ENCODE measurements at regions not wholly inside any gene's neighbourhood (a gene's known extent, or its start where the extent isn't known, plus 50 kb on each side); places are given as distances from the start of the nearest gene placed in this dataset.

- H3K9me3 ChIP-seq (ENCODE audit: insufficient read depth in 2 of 2, low read depth in 1 of 2, low read length in 1 of 2): no peaks in the 10 kb centered on the region
- no peak overlapping the region for H3K9ac ChIP-seq (replicated peaks in 1 of 4; ENCODE audit: extremely low read depth in 1 of 4, low read depth in 3 of 4, low read length in 3 of 4)
- TF ChIP-seq SIRT6 (IDR thresholded peaks at IDR 0.05; ENCODE audit: low read length) (no peak), SAP30 (IDR thresholded peaks at IDR 0.05; ENCODE audit: insufficient read depth, insufficient replicate concordance, low read length) (no peak), TCF12 (IDR thresholded peaks at IDR 0.05; ENCODE audit: low read depth, low read length) (no peak), CHD2 (IDR thresholded peaks at IDR 0.05; ENCODE audit: low read length) (no peak), CBX5 (IDR thresholded peaks at IDR 0.05; ENCODE audit: low read depth, low read length) (no peak), ZNF274 (IDR thresholded peaks at IDR 0.05; ENCODE audit: borderline replicate concordance, extremely low read depth, low read length) (no peak), PHF8 (conservative IDR thresholded peaks at IDR 0.05; ENCODE audit: low read depth, low read length) (no peak), KDM4A (IDR thresholded peaks at IDR 0.05; ENCODE audit: low read depth, low read length, severe bottlenecking) (no peak), CHD1 (IDR thresholded peaks at IDR 0.05; ENCODE audit: low read depth, low read length) (no peak), SIX5 (IDR thresholded peaks at IDR 0.05; ENCODE audit: low read depth, low read length) (no peak), RBBP5 (IDR thresholded peaks at IDR 0.05; ENCODE audit: borderline replicate concordance, low read depth, low read length) (no peak)
- TF ChIP-seq, protein P1, sequence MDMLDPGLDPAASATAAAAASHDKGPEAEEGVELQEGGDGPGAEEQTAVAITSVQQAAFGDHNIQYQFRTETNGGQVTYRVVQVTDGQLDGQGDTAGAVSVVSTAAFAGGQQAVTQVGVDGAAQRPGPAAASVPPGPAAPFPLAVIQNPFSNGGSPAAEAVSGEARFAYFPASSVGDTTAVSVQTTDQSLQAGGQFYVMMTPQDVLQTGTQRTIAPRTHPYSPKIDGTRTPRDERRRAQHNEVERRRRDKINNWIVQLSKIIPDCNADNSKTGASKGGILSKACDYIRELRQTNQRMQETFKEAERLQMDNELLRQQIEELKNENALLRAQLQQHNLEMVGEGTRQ (IDR thresholded peaks at IDR 0.05; ENCODE audit: low read length): no peak
- TF ChIP-seq, protein P2, sequence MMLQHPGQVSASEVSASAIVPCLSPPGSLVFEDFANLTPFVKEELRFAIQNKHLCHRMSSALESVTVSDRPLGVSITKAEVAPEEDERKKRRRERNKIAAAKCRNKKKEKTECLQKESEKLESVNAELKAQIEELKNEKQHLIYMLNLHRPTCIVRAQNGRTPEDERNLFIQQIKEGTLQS (IDR thresholded peaks at IDR 0.05; ENCODE audit: insufficient read depth, low read depth, low read length): no peak
- ChIA-PET CTCF (ENCODE audit: partially characterized antibody) (interaction anchor here (0.6 kb wide), 1 partner anchor 407 kb away, joined by 3 read pairs; no protein-coding TSS in a partner anchor), POLR2A (ENCODE audit: partially characterized antibody) (no interaction called here)
- H3K27me3 ChIP-seq (replicated peaks in 1 of 4; ENCODE audit: control insufficient read depth in 3 of 4, extremely low read depth in 1 of 4, insufficient read depth in 3 of 4, low read length in 3 of 4): peaks cover 0 to 9% (median 5%) of the 10 kb centered on the region in 4 experiments; a peak in 5 of 7 replicates
- H2AK5ac ChIP-seq (ENCODE audit: low read depth, low read length): no peak overlapping the region
- H2BK15ac ChIP-seq (ENCODE audit: low read length): no peak overlapping the region
- FAIRE-seq: peak; percentile 36
- H4K20me1 ChIP-seq (replicated peaks in 1 of 2; ENCODE audit: control insufficient read depth in 1 of 2, insufficient read depth in 2 of 2, low read length in 2 of 2): no peaks in the 10 kb centered on the region
- no peak overlapping the region for H3K14ac ChIP-seq (ENCODE audit: insufficient read length)
- DNase-seq (ENCODE audit: low read depth in 1 of 2, low spot score in 2 of 2): no peak
- H3K56ac ChIP-seq (replicated peaks; ENCODE audit: insufficient read length, low read depth, low read length): no peak overlapping the region
- no peak overlapping the region for H4K91ac ChIP-seq (replicated peaks; ENCODE audit: insufficient read length, low read length)
- H3K23me2 ChIP-seq (ENCODE audit: low read depth, low read length): no peaks in the 10 kb centered on the region
- H3K4me1 ChIP-seq (replicated peaks in 1 of 4; ENCODE audit: control insufficient read depth in 3 of 4, insufficient read depth in 4 of 4, low read length in 3 of 4): no peaks in the 10 kb centered on the region
- no peak overlapping the region for H4K8ac ChIP-seq (ENCODE audit: extremely low read depth, insufficient read depth, low read length)
- H3K79me2 ChIP-seq (ENCODE audit: control insufficient read depth in 1 of 2, insufficient read depth in 2 of 2, low read length in 2 of 2): no peaks in the 10 kb centered on the region
- no peak overlapping the region for H2BK12ac ChIP-seq (ENCODE audit: low read depth, low read length)
- H3K18ac ChIP-seq (ENCODE audit: extremely low read depth, low read length): no peak overlapping the region
- no peaks in the 10 kb centered on the region for H3K36me3 ChIP-seq (ENCODE audit: control insufficient read depth in 2 of 4, insufficient read depth in 4 of 4, low read length in 3 of 4)
- H2AFZ ChIP-seq (ENCODE audit: low read length): no peak overlapping the region
- H4K5ac ChIP-seq (ENCODE audit: insufficient read length, low read depth, low read length): no peak overlapping the region
- 80% methylated on average over 3 of the region's 3 CpGs; no CpG with 5 or more reads in 1 of the 2 experiments for WGBS, 2 experiments (ENCODE audit: extremely low coverage in 1 of 2, insufficient coverage in 1 of 2, insufficient read length in 1 of 2, insufficient replicate concordance in 2 of 2, low coverage in 1 of 2, low lambda C conversion rate in 2 of 2, missing lambda C conversion rate in 1 of 2)
- no peak overlapping the region for H3K4me2 ChIP-seq (ENCODE audit: insufficient read depth in 1 of 2, low read depth in 2 of 2, low read length in 2 of 2)
- no peaks in the 10 kb centered on the region for H3K79me1 ChIP-seq (ENCODE audit: low read depth, low read length)
- H2BK5ac ChIP-seq (ENCODE audit: low read depth, low read length): no peak overlapping the region
- H3K27ac ChIP-seq (ENCODE audit: low read depth, low read length): no peak overlapping the region
- H3K4ac ChIP-seq (replicated peaks; ENCODE audit: insufficient read length, low read depth, low read length): no peak overlapping the region
- H3K4me3 ChIP-seq (ENCODE audit: extremely low read depth in 1 of 4, insufficient read depth in 2 of 4, low read depth in 3 of 4, low read length in 4 of 4): no peak overlapping the region
- no peak overlapping the region for H2BK120ac ChIP-seq (replicated peaks; ENCODE audit: low read depth, low read length)
- no peak overlapping the region for H2BK20ac ChIP-seq (ENCODE audit: low read length)
- no peak overlapping the region for H3K23ac ChIP-seq (ENCODE audit: insufficient read length)
Measured at GRCh38 chr14:38310420-38310995, 54.6 kb upstream of the CLEC14A start.

Measured in H1 (cell line).